ENCODE measurements at regions not wholly inside any gene's neighbourhood (a gene's known extent, or its start where the extent isn't known, plus 50 kb on each side); places are given as distances from the start of the nearest gene placed in this dataset.

DNA sequence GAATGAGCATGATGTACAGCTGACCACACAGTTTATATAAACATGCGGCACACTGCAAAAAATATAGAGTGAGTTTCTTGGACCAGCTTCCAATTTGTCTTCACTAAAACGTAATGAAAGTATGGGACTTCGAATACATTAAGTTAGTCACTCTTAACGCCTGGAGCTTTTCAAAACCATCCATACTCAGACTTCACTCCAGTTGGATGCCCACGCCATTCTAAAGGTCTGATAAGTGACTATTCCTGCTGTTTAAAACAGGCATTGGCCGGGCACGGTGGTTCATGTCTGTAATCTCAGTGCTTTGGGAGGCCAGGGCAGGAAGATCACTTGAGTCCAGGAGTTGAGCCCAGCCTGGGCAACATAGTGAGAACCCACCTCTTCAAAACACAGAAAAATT is 84.6 kb downstream of the MYL12B start:
- TF ChIP-seq, protein P1, sequence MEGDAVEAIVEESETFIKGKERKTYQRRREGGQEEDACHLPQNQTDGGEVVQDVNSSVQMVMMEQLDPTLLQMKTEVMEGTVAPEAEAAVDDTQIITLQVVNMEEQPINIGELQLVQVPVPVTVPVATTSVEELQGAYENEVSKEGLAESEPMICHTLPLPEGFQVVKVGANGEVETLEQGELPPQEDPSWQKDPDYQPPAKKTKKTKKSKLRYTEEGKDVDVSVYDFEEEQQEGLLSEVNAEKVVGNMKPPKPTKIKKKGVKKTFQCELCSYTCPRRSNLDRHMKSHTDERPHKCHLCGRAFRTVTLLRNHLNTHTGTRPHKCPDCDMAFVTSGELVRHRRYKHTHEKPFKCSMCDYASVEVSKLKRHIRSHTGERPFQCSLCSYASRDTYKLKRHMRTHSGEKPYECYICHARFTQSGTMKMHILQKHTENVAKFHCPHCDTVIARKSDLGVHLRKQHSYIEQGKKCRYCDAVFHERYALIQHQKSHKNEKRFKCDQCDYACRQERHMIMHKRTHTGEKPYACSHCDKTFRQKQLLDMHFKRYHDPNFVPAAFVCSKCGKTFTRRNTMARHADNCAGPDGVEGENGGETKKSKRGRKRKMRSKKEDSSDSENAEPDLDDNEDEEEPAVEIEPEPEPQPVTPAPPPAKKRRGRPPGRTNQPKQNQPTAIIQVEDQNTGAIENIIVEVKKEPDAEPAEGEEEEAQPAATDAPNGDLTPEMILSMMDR (conservative IDR thresholded peaks at IDR 0.05) = no peak
- no peak for TF ChIP-seq EZH2 (IDR thresholded peaks at IDR 0.05; ENCODE audit: low read depth)

Measured in PC-9 (cell line).